Upper lobe of left lung (tissue), 4 donors: ENCODE measurements at regions not wholly inside any gene's neighbourhood (a gene's known extent, or its start where the extent isn't known, plus 50 kb on each side); places are given as distances from the start of the nearest gene placed in this dataset.

ENCODE experiments used
- CTCF ChIP-seq, 6 experiments: fragments of 450-650 bp in 4 of 6; fragments of 200-600 bp in 2 of 6; sonication (generic) in 2 of 6; IDR thresholded peaks; one replicate each; pipeline ENCODE4 v1.5.1; 2016 to 2019; ENCODE audit warnings: antibody characterized with exemption in 6 of 6
- POLR2AphosphoS5 ChIP-seq, 2 donors: sonication (generic); formaldehyde crosslinking; IDR thresholded peaks; one replicate each; pipeline ENCODE4 v1.5.1; 2017; ENCODE audit warnings: antibody characterized with exemption in 2 of 2

- TF ChIP-seq CTCF (IDR thresholded peaks at IDR 0.05) (no peak), POLR2AphosphoS5 (IDR thresholded peaks at IDR 0.05) (no peak)
These were observed 482.9 kb downstream of the BMP2 start for GRCh38 chr20:7250337-7250736.
